Urinary bladder (tissue), 3 donors: ENCODE measurements at regions not wholly inside any gene's neighbourhood (a gene's known extent, or its start where the extent isn't known, plus 50 kb on each side); places are given as distances from the start of the nearest gene placed in this dataset.
"Not testable (repeated sequence)": the region's sequence is repeated elsewhere in the genome, so short reads cannot be mapped to it uniquely, and the experiment has no call there.

ENCODE experiments used
- DNase-seq: peaks from one replicate; pipeline ENCODE4 v3.0.0-alpha.2; 2015; ENCODE audit errors: extremely low spot score
- H3K27ac ChIP-seq: one replicate; pipeline ENCODE4 v1.5.1; 2013; ENCODE audit warnings: low read depth, mild to moderate bottlenecking, moderate library complexity
- H3K36me3 ChIP-seq: one replicate; pipeline ENCODE4 v1.6.1; 2013; ENCODE audit warnings: mild to moderate bottlenecking, moderate library complexity; ENCODE audit not compliant: insufficient read depth
- H3K4me1 ChIP-seq: one replicate; pipeline ENCODE4 v1.6.1; 2013; ENCODE audit warnings: mild to moderate bottlenecking, moderate library complexity; ENCODE audit not compliant: insufficient read depth
- H3K4me3 ChIP-seq: one replicate; pipeline ENCODE4 v1.5.1; 2013; ENCODE audit warnings: low read depth, low read length
- WGBS: extraction: QIAGEN DNeasy Blood & Tissue Kit; methylation state at CpG from one replicate; pipeline ENCODE4 v1.1.7; 2013; 5-methylcytosine and 5-hydroxymethylcytosine counted together
- donor health status: healthy with polysubstance abuse.
- donor health status: healthy.

DNA sequence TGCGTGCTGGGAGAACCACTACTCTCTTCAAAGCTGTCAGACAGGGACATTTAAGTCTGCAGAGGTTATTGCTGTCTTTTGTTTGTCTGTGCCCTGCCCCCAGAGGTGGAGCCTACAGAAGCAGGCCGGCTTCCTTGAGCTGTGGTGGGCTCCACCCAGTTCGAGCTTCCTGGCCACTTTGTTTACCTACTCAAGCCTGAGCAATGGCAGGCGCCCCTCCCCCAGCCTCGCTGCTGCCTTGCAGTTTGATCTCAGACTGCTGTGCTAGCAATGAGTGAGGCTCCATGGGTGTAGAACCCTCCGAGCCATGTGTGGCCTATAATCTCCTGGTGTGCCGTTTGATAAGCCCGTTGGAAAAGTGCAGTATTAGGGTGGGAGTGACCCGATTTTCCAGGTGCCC lies 542.5 kb upstream of the KLF4 start:
- H3K36me3 ChIP-seq, DNase-seq, H3K27ac ChIP-seq, H3K4me3 ChIP-seq, H3K4me1 ChIP-seq: not testable (repeated sequence)
- 81% methylated on average over 9 of the region's 9 CpGs for WGBS

DNA sequence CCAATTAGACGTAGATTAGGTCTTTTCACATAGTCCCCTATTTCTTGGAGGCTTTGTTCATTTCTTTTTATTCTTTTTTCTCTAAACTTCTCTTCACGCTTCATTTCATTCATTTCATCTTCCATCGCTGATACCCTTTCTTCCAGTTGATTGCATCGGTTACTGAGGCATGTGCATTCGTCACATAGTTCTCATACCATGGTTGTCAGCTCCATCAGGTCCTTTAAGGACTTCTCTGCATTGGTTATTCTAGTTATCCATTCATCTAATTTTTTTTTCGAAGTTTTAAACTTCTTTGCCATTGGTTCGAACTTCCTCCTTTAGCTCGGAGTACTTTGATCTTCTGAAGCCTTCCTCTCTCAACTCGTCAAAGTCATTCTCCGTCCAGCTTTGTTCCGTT lies 541.7 kb upstream of the KLF4 start:
- H3K36me3 ChIP-seq, H3K4me1 ChIP-seq, H3K27ac ChIP-seq, H3K4me3 ChIP-seq, DNase-seq: not testable (repeated sequence)
- WGBS = 92% methylated on average over 11 of the region's 11 CpGs

DNA sequence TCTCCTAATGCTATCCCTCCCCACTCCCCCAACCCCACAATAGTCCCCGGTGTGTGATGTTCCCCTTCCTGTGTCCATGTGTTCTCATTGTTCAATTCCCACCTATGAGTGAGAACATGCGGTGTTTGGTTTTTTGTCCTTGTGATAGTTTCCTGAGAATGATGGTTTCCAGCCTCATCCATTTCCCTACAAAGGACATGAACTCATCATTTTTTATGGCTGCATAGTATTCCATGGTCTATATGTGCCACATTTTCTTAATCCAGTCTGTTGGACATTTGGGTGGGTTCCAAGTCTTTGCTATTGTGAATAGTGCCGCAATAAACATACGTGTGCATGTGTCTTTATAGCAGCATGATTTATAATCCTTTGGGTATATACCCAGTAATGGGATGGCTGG lies 537.1 kb upstream of the KLF4 start:
- H3K4me1 ChIP-seq, H3K36me3 ChIP-seq, H3K27ac ChIP-seq, DNase-seq, H3K4me3 ChIP-seq: not testable (repeated sequence)
- 95% methylated on average over 4 of the region's 4 CpGs for WGBS

DNA sequence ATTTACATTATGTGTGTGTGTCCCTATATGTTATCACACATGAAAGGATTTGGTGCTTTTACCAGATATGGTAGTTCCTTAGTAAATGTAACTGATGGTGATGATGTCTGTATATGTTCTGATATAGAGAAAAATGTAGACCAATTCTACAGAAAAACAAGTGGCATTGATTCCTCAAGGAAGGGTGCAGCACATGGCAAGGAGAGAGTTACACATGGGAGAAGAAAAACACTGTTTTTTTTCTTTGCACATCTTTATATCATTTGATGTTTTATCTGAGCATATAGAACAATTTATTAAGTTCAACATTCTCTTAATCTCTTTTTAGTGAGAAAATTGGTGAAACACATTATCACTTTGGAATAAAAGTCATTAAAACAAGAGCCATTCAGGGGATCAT lies 535.0 kb upstream of the KLF4 start:
- Histone ChIP-seq H3K4me1 (no peaks in the 10 kb centered on the region), H3K36me3 (no peaks in the 10 kb centered on the region), H3K27ac (no peak overlapping the region), H3K4me3 (no peak overlapping the region)
- DNase-seq = no peak

DNA sequence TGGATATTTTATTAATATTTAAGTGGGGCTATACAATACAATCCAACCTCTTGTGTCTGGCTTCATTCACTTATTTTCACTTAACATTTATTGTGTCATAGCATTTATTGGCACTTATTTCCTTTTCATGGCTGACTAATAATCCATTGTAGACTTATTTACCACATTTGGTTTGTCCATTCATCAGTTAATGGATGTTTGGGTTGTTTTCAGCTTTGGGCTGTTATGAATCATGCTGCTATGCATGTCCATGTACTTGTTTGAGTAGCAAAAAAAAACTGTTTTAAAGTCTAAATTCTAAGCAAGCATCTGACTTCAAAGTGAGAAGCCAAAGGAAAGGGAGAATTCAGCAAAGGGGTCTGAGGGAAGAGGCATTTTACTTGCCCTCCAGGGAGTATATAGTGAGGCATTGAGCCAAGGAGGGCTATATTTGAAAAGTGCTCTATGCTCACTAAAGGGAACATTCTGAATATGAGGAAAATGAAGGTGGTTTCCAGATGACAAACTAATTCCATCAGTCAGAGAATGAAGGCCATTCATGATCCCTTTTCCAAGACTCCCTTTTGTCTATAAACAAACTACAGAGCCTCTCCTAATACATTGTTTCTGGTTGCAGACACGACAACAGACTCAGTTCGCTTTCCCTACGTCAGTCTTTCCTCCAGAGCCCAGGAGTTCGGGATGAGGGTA lies 532.8 kb upstream of the KLF4 start:
- no peaks in the 10 kb centered on the region for H3K4me1 ChIP-seq
- DNase-seq = no peak
- no peak overlapping the region for H3K4me3 ChIP-seq
- 86% methylated on average over 4 of the region's 4 CpGs for WGBS
- H3K36me3 ChIP-seq = no peaks in the 10 kb centered on the region
- H3K27ac ChIP-seq = no peak overlapping the region

DNA sequence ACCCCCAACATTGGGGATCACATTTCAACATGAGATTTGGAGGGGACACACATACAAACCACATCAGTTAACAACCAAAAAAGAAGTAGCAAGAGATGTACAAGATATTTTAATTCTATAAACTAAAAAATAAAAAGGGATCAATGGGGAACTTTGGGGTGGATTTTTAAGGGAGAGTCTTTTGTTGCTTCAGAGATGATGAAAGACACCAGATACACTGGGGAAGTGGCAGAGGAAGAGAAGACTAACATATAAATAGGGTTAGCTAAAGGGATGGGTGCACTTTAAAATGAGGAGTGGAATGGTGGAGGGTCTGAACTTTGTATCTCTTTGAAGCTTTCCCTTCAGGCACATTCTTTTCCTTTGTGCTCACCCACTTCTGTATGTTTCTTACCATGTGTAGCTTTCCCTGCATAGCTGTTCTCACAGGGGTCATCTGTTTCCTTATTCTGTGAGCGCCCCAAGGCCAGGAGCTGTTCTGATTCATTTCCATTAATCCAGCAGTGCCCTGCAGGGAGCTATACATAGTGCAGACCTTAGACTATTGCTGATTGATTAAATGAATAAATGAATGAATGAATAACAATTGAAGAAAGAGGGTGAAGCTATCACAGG lies 531.6 kb upstream of the KLF4 start:
- 100% methylated on average over 1 of the region's 1 CpG for WGBS
- Histone ChIP-seq H3K27ac (no peak overlapping the region), H3K4me1 (no peaks in the 10 kb centered on the region), H3K36me3 (no peaks in the 10 kb centered on the region), H3K4me3 (no peak overlapping the region)
- DNase-seq = no peak

DNA sequence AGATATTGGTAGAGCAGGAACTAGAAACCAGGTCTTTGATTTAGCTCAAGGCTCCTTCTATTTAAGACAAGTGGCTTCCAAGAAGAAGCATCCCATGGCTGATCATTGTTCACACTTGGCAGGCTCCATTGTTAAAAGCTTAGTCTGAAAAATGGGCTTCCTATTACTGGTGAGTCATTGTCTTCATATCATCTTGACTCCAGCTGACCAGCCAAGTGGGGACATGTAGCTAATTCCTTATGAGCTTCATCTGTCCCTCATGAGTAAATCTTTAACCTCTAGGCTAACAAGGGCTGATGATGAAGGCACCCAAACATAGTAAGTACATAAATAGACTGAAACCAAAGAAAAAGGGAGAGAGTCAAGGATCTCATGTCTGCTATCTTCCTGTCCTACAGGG lies 530.3 kb upstream of the KLF4 start:
- H3K27ac ChIP-seq = no peak overlapping the region
- no peaks in the 10 kb centered on the region for H3K4me1 ChIP-seq
- DNase-seq = no peak
- H3K4me3 ChIP-seq = no peak overlapping the region
- H3K36me3 ChIP-seq = no peaks in the 10 kb centered on the region

DNA sequence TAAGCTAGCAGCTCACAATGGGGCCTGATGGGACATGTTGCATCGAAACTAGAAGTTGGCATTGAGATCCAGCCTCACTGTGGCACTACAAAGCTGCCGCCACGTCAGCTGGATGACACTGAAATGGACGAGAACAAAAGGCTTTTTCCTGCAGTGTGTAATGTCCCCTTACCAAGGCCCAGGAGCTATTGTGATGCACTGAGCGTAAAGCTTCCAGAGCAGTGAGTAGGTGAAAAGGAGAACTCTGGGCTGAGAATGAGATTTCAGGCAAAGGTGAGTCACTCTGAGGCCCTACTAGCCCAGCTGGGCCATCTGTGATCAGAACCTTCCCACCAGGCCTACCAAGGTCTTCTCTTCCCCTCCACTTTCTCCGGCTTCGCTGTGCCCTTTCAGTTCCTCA lies 528.1 kb upstream of the KLF4 start:
- H3K4me3 ChIP-seq = no peak overlapping the region
- H3K36me3 ChIP-seq = no peaks in the 10 kb centered on the region
- H3K27ac ChIP-seq = no peak overlapping the region
- DNase-seq = no peak
- WGBS = 95% methylated on average over 7 of the region's 7 CpGs
- no peaks in the 10 kb centered on the region for H3K4me1 ChIP-seq

DNA sequence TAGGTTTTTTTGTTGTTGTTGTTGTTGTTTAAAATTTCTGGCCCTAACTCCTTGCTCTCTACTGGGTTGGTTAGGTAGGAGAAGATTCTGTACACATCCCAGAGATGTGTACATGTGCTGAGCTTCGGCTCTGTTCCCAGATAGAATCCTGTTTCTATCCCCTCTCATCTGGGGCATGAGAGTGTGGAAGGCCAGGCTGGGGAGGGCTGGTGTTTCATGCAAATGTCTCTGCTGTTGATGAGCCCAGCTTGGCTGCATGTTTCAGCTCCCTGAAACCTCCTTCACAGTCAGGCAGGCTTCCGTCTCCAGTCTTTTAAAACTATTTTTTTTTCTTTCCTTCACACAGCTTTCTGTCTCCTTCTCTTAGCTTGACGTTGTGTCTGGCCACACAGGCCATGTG lies 526.9 kb upstream of the KLF4 start:
- WGBS = 68% methylated on average over 3 of the region's 3 CpGs
- no peak for DNase-seq
- Histone ChIP-seq H3K4me3 (no peak overlapping the region), H3K36me3 (no peaks in the 10 kb centered on the region), H3K4me1 (no peaks in the 10 kb centered on the region), H3K27ac (no peak overlapping the region)

DNA sequence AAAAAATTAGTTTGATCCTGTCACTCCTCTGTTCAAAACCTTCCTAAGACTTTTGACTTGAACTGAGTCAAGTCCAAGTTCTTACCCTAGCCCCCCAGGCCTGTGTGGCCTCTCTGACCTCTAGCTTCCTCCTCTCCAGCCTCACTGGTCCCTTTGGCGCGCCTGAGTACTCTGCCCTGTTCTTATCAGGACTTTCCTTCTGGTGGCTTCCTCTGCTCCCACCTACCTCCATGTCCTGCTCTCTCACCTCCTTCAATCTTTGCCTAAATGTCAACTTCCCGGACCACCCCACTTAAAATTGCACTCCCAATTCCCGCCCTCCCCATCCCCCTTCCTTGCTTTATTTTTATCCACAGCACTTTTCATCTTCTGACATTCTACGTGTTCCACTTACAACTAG lies 526.1 kb upstream of the KLF4 start:
- WGBS = 93% methylated on average over 5 of the region's 5 CpGs
- no peaks in the 10 kb centered on the region for H3K4me1 ChIP-seq
- no peak overlapping the region for H3K27ac ChIP-seq
- no peak overlapping the region for H3K4me3 ChIP-seq
- H3K36me3 ChIP-seq = no peaks in the 10 kb centered on the region
- DNase-seq = no peak

DNA sequence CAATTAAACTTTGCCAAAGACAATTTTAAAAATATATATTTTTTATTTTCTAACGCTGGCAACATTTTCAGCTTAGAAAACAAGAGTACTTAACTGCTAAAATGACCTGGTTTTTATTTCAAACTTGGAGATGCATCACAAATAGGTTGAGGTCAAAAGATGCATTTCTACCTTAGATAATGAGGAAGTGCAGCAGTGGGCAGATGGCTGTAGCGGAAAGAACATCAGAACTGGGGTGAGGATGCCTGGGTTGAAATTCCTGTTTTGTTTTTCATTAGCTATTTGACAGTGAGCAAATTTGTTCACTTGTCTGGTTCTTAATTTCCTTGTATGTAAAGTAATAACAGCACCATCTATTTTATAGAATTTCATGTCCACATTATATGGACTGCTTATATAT lies 524.8 kb upstream of the KLF4 start:
- WGBS = 94% methylated on average over 2 of the region's 2 CpGs
- Histone ChIP-seq H3K4me1 (no peaks in the 10 kb centered on the region), H3K27ac (no peak overlapping the region), H3K4me3 (no peak overlapping the region), H3K36me3 (no peaks in the 10 kb centered on the region)
- no peak for DNase-seq

DNA sequence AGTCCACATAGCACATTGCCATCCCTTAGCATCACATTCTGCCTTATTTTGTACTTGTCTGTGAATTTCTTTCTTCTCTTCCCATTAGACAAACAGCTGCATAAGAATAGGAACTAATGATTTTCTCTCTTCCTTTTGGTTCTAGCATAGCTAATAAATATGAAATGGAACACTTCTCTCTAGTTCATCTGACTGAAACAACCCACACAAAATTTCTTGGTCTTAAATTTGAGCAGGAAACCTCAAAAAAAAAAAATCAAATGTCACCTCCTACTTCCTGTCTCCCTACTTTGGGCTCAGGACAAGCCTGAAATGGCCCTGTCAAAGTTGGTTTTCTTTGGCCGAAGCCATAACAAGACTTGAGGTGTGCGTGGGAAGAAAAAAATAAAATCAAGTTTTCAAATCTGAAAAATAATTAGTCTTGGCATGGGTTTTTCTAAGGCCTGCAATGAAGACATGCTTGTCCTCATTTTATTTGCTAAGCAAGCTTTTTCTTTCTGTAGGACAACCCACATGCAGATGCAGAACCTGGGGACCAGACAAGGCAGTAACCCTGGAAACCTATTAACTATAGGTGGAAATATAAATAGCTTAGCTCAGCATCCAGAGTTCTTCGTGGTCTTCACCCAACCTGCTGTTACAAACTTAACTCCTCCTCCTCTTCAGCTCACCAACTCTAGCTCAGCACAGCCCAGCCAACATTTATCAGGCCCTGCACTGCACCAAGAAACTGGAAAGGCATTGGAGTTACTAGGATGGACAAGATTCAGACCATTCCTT lies 523.5 kb upstream of the KLF4 start:
- no peak overlapping the region for H3K27ac ChIP-seq
- H3K4me3 ChIP-seq = no peak overlapping the region
- DNase-seq = no peak
- H3K4me1 ChIP-seq = no peaks in the 10 kb centered on the region
- WGBS = 46% methylated on average over 3 of the region's 3 CpGs
- no peaks in the 10 kb centered on the region for H3K36me3 ChIP-seq

DNA sequence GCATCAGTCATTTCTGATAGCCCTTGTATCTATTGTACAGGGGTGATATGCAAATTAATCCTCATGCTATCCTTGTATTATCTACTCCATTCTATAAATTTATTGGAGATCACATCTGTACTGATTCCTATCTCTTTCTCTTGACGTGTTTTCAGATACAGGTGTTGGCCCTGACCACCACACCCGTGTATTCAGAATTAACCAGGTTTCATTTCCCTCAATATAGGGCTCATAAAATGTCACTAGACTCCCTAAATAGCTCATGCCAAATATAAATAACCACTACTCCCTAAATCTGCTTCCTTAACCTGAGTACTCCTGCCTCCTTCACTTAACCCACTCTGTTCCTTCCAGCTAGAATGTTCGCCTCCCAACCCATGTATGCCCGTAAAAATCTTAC lies 522.8 kb upstream of the KLF4 start:
- Histone ChIP-seq H3K27ac (no peak overlapping the region), H3K36me3 (no peaks in the 10 kb centered on the region), H3K4me3 (no peak overlapping the region), H3K4me1 (no peaks in the 10 kb centered on the region)
- WGBS = 91% methylated on average over 4 of the region's 4 CpGs
- no peak for DNase-seq

DNA sequence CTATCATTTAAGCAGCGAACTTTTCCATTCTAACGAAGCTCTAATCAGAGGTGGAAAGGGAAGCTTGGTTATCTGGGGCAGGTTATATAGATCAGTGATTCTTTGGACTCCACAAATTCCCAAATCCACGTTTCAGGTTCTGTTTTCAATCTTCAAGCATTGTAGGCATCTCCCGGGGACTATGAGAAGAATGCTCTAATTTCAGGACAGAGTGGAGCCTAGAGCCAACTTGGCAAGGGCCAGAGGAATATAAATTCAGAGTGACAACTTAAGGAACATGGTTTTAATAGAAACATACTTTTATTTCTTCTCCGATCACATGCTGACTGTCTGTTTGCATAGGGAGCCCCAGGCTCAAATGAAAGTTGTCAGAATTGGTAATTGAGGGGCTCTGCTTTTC lies 514.0 kb upstream of the KLF4 start:
- Histone ChIP-seq H3K36me3 (no peaks in the 10 kb centered on the region), H3K27ac (no peak overlapping the region), H3K4me1 (no peaks in the 10 kb centered on the region), H3K4me3 (no peak overlapping the region)
- DNase-seq = no peak
- WGBS = 50% methylated on average over 5 of the region's 5 CpGs
